ENCODE measurements at regions not wholly inside any gene's neighbourhood (a gene's known extent, or its start where the extent isn't known, plus 50 kb on each side); places are given as distances from the start of the nearest gene placed in this dataset.

DNA sequence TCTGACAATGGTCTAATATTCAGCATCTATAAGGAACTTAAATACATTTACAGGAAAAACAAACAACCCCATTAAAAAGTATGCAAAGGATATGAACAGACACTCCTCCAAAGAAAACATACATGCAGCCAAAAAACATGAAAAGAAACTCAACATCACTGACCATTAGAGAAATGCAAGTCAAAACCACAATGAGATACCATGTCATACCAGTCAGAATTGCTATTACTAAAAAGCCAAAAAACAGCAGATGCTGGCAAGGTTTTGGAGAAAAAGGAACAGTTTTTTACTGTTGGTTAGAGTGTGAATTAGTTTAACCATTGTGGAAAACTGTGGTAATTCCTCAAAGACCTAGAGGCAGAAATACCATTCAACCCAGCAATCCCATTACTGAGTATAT is 339.0 kb upstream of the ADGRB3 start:
- Histone ChIP-seq H3K27me3 (ENCODE audit: control insufficient read depth, insufficient read depth, low read length) (no peaks in the 10 kb centered on the region), H3K4me3 (ENCODE audit: low read depth, low read length) (no peak overlapping the region), H3K36me3 (ENCODE audit: control insufficient read depth, insufficient read depth, low read length) (no peaks in the 10 kb centered on the region)
- FAIRE-seq (no peak), DNase-seq (ENCODE audit: low read depth) (no peak)
- TF ChIP-seq CTCF (IDR thresholded peaks at IDR 0.05; ENCODE audit: insufficient read depth, low read length, severe bottlenecking): no peak

GRCh38 chr6:68282646-68283045 is 352.4 kb upstream of the ADGRB3 start:
- no peak for TF ChIP-seq CTCF (IDR thresholded peaks at IDR 0.05; ENCODE audit: insufficient read depth, low read length, severe bottlenecking)
- DNase-seq (ENCODE audit: low read depth): no peak
- no peak for FAIRE-seq

GRCh38 chr6:68279793-68280557 is 355.1 kb upstream of the ADGRB3 start:
- H3K27me3 ChIP-seq (ENCODE audit: control insufficient read depth, insufficient read depth, low read length): no peaks in the 10 kb centered on the region
- TF ChIP-seq CTCF (IDR thresholded peaks at IDR 0.05; ENCODE audit: insufficient read depth, low read length, severe bottlenecking): no peak
- no peak overlapping the region for H3K4me3 ChIP-seq (ENCODE audit: low read depth, low read length)
- FAIRE-seq: no peak
- no peaks in the 10 kb centered on the region for H3K36me3 ChIP-seq (ENCODE audit: control insufficient read depth, insufficient read depth, low read length)
- DNase-seq (ENCODE audit: low read depth): no peak

More at GRCh38 chr6:68282646-68283045, 352.4 kb upstream of the ADGRB3 start:
- Histone ChIP-seq H3K27me3 (ENCODE audit: control insufficient read depth, insufficient read depth, low read length) (no peaks in the 10 kb centered on the region), H3K4me3 (ENCODE audit: low read depth, low read length) (no peak overlapping the region), H3K36me3 (ENCODE audit: control insufficient read depth, insufficient read depth, low read length) (no peaks in the 10 kb centered on the region)

GRCh38 chr6:68273297-68273696 is 361.8 kb upstream of the ADGRB3 start:
- no peak for FAIRE-seq
- TF ChIP-seq CTCF (IDR thresholded peaks at IDR 0.05; ENCODE audit: insufficient read depth, low read length, severe bottlenecking): no peak
- Histone ChIP-seq H3K4me3 (ENCODE audit: low read depth, low read length) (no peak overlapping the region), H3K27me3 (ENCODE audit: control insufficient read depth, insufficient read depth, low read length) (no peaks in the 10 kb centered on the region), H3K36me3 (ENCODE audit: control insufficient read depth, insufficient read depth, low read length) (no peaks in the 10 kb centered on the region)
- no peak for DNase-seq (ENCODE audit: low read depth)

DNA sequence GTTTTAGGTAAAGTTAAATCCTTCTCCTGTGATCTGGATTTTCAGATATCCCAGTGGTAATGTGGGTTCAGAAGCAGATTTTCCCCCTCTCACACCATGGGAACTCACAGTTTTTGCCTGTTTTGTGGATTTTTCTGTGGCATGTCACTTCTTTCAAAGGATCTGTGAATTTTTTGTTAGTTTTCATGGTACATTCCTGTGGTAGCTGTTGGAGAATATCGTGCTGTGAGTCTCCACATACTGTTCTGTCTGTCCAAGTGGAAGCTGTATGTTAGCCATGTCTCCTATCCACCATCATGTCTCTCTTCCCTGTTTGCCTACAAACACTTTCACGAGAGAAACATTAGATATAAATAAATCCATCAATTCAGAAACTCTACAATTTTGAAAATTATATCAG is 378.7 kb upstream of the ADGRB3 start:
- FAIRE-seq (no peak), DNase-seq (ENCODE audit: low read depth) (no peak)
- no peak for TF ChIP-seq CTCF (IDR thresholded peaks at IDR 0.05; ENCODE audit: insufficient read depth, low read length, severe bottlenecking)
- Histone ChIP-seq H3K27me3 (ENCODE audit: control insufficient read depth, insufficient read depth, low read length) (no peaks in the 10 kb centered on the region), H3K4me3 (ENCODE audit: low read depth, low read length) (no peak overlapping the region), H3K36me3 (ENCODE audit: control insufficient read depth, insufficient read depth, low read length) (no peaks in the 10 kb centered on the region)

DNA sequence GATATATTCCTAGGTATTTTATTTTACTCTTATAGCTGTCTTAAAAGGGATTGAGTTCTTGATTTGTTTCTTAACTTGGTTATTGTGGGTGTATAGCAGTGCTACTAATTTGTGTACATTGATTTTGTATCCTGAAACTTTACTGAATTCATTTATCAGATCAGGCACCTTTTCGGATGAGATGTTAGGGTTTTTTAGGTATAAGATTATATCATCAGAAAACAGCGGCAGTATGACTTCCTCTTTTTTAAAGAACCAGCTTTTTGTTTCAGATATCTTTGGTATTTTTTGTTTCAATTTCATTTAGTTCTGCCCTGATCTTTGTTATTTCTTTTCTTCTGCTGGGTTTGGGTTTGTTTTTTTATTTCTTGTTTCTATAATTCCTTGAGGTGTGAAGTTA is 382.4 kb upstream of the ADGRB3 start:
- FAIRE-seq (no peak), DNase-seq (ENCODE audit: low read depth) (no peak)
- no peak for TF ChIP-seq CTCF (IDR thresholded peaks at IDR 0.05; ENCODE audit: insufficient read depth, low read length, severe bottlenecking)
- Histone ChIP-seq H3K27me3 (ENCODE audit: control insufficient read depth, insufficient read depth, low read length) (no peaks in the 10 kb centered on the region), H3K36me3 (ENCODE audit: control insufficient read depth, insufficient read depth, low read length) (no peaks in the 10 kb centered on the region), H3K4me3 (ENCODE audit: low read depth, low read length) (no peak overlapping the region)

Data from bronchial epithelial cell (primary cell).